ENCODE measurements at regions not wholly inside any gene's neighbourhood (a gene's known extent, or its start where the extent isn't known, plus 50 kb on each side); places are given as distances from the start of the nearest gene placed in this dataset.

DNA sequence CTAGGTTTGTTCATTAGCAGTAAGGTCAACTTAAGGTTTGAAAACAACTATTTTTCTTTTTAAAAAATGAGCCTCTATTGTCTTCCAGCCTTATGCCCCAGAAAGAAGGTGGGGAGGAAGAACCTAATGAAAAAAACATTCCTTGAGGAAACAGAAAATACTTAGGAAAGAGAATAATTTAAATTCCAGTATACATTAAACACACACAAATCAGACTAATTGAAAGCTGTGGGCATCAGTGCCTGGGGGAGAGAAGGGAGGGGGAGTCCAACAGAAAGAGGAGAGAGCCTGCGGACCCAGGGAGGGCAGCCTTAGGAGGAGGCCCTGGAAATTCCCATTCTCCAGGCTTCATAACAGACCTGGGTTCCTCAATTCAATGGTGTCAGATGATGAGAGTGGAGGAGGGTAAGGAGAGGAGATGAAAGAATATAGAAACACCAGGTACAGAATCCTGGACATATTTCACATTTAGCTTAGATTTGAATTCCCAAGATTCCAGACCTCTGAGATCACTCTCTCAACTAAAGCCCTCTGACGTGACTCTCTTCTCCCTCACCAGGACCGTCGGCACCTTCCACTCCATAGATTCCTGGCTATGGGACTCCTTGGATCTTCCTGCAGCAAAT lies 320.5 kb upstream of the UMPS start:
- no peak for DNase-seq

DNA sequence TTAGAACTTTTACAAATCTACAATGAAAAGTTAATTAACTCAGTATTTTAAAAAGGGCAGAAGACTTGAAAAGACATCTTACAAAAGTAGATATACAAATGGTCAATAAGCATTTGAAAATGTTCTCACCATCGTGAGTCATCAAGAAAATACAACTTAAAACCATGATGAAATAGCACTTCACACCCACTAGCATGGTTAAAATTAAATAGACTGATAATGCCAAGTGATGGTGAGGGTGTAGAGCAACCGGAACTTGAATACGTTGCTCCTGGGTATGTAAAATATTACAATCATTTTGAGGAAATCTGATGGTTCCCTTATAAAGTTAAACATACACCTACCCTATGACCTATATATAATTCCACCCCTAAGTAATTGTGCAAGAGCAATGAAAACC lies 319.8 kb upstream of the UMPS start:
- DNase-seq = no peak

DNA sequence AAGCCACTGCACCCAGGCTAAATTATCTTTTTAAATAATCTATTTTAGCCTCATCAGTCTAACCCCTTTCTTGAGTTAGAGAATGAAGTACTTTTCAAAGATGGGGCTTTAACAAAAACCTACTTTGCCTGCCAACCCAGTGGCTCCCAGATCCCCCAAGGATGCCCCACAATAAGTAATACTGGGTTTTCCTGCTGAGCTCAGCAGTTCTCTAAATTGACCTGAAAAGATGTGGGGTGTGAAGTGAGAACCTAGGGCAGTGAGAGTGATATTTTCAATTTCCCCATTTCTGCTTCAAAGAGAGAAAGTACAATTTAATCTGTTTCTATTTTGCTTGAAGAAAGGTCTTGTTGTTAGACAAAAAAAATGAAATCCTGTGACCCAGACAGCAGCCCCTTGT lies 318.5 kb upstream of the UMPS start:
- DNase-seq = no peak

DNA sequence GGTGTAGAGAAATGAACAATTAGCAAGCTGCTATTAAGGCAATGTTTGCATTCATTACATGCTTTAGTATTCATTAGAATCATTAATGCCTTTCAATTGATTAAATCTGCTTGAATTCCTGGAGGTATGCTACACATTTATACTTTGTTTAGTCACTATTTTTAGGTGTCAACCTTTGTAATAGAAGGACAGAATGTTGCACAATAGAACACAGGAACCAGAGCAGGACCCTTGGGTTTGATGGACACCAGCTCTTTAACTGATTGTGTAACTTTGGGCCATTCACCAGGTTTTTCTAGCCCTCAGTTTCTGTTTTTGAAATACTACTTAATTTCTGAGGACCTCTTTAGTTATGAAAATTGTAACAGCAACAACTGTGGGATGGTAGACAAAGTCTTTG lies 317.6 kb upstream of the UMPS start:
- DNase-seq = no peak

DNA sequence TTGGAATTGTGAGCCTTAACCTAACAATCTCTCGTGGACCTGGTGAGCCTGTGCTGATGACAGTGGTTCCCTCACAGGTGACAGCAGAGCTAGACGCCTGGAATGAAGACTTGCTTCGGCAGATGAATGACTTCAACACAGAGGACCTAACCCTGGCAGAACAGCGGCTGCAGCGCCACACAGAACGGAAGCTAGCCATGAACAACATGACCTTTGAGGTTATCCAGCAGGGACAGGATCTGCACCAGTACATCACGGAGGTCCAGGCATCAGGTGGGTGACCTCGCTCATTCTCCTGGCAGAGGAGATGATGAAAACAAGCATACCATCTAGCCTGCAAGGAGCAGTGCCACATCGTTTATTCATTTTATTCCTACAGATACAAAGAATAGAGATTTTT lies 316.9 kb upstream of the UMPS start:
- no peak for DNase-seq

DNA sequence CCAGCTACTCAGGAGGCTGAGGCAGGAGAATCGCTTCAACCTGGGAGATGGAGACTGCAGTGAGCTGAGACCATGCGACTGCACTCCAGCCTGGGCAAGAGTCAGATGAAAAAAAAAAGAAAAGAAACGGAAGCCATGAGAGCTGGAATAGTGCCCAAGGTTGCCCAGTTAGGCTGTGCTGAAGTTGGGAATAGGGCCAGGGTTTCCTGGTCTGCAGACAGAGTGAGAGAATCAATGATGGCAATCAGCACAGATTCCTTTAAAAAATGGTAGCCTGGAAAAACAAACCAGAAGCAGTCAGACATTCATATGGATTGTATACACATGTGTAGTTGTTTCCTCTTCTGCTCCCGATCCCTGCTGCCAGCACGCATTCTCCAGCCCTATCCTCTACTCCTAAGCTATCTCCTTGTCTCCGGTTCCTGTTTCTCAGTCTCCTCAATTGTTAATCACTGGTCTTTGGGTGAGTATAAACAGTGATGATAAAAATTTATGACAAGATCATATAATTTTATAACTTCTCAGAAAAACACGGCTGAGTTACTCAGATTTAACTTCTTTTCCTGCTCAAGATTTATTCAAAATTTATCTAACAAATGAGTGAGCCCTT lies 316.2 kb upstream of the UMPS start:
- no peak for DNase-seq

DNA sequence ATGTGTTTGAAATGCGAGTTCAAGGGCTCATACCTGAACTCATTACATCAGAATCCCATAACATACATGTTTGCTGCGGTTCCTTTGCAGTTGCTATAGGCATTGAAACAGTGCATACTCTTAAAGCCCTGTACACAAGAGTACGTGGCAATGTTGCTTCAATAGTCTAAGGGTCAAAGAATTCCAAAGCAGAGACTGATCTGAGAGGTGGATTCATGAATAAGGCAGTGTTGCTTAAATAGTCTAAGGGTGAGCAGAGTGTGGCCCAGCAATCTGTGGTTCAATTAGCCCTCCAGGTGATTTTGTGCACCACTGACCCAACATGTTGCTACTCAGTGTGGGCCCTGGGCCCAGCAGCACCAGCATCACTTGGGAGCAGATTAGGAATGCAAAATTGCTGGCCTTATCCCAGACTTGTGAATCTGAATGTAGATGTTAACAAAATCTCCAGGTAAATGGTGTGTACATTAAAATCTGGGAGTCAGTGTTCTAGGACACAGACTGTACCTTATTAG lies 314.7 kb upstream of the UMPS start:
- DNase-seq = no peak

DNA sequence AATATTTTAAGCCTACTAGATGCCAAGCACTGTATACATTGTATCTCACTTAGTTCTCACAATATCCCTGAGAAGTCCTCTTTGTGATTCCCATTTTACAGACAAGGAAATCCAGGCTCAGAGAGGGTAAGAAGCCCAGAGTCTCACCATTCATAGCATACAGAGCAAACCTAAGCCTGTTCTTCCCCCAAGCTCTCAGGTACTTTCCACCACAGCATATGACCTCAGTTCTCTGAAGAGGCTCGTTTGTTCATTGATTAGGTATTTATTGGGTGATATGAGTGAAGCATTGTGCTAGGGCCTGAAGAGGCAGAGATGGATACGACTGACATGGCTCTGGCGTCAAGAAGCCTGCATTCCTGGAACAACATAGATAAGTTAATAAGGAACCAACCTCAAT lies 310.9 kb upstream of the UMPS start:
- DNase-seq = no peak

DNA sequence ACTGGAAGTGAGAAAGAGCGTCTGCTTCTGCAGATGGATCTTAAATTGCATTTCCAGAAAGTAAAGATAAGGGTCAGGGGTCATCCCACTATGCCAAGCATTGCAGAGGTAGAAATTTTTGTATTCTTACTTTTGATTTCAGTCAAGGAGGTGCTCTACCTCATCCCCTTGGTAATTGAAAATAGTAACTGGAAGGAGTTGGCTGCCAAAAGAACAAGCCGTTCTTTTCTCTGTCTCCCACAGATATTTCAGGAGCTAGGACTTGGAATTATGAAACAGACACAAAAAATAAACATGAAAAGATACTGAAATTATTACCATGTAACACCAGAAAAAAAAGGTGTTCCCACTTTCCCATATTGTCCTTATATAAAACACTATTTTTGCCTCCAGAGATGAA lies 309.9 kb upstream of the UMPS start:
- no peak for DNase-seq

DNA sequence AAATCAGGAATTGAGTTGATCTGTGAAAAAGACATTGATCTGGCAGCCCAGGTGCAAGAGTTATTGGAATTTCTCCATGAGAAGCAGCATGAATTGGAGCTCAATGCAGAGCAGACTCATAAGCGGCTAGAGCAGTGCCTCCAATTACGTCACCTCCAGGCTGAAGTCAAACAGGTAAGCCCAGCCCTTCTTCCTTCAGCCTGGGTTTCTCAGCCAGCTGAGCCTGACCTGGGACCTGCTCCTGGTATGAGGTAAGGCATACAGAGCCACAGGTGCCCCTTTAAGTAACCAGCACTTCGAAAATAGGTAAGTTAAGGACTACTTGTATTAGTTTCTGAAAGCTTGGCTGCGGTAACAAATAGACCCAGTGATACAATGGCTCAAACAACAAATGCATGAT lies 307.4 kb upstream of the UMPS start:
- no peak for DNase-seq

DNA sequence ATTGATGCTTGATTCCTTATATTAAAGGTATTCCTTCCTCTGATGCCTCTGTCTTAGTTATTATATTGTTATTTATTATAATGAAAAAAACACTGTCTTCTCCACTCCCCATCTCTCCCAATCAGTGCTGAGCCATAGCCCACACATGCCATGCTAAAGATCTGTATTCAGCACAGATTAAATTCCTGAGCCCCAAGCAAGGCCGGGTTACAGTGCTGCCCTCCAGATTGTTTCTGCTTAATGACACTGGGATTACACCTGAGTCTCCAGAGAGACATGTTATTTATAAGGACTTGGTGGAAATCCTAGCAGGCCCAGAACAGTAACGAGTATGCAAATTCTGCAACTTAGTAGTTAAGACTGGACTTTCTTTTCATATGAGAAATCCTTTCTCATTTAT lies 305.9 kb upstream of the UMPS start:
- no peak for DNase-seq

DNA sequence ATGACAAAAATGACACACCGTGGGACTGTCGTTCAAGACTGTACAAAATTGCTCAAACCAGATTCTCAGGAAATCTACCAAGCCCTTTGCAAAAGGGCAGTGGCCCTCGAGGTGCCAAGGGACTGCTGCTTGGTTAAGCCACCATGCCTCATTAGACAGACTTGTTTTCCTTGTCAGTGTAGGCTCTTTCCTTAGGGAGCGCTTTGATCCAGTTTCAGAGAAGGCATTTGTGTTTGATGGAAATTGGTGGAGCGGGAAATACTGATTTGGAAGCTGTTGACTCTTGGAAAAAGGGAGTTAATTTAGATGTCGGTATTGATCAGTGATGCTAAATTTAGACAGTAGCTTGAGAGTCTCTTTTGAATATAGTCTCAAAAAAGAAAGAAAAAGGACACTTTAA lies 304.3 kb upstream of the UMPS start:
- DNase-seq = no peak

DNA sequence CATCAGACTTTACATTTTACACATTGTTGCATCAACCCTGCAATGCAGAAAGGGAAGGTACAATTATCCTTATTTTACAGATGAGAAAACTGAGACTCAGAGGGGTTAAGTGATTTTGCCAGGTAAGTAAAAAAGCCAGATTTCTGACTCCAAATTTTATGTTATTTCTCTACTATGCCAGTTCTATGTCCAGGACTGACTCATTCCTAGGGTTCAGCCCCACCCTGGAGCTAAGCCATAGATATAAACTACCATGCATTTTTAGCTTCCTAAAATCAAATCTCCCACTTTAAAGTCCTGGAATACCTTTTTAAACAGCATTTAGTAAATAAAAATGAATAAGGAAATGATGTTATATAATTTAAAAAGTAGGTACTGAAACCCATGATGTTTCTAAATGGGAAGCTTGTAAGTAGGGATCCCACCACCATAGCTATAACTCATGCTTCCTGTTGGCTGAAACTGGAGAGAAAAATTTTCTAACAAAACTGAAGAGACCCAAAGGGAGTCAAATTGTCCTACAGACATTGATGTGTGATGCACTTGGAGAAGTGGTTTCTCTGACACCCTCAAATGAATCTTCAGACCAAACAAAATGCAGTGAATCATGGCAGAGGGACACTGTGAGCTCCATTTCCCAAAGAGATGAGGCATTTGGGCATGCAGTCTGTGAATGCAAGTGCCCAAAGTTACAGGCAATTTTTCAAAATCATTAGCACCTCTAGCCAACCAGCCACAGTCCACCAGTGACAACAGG lies 301.7 kb upstream of the UMPS start:
- no peak for DNase-seq

DNA sequence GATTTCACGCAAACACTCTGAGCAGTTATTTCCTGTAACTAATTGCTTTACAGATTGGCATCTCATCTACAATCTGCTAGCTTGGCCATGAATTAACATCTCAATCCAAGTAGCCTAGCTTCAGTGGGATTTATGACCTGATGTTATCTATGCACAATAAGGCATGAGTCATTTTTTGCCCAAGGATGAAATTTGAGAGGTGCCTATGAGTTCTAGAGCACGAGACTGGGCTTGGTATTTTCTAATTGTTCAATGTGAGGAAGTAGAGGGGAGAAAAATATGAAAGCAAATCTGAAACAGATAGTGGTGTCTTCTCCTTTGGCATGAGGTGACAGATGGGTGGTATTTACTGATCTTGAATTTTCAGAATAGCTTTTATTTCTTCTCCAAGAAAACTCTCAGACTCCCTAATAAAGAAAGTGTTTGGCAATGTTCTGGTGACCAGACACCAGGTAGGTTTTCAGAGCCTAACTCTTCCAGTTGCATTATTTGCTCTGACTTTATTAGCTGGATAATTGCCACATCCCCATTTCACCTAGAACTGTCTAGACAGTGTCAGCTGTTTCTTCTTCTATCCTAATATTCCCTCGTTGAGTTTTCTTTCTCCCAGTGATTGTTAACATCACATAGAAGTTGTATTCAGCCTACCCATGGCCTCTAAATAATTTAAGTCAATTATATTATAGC lies 301.0 kb upstream of the UMPS start:
- DNase-seq = no peak

DNA sequence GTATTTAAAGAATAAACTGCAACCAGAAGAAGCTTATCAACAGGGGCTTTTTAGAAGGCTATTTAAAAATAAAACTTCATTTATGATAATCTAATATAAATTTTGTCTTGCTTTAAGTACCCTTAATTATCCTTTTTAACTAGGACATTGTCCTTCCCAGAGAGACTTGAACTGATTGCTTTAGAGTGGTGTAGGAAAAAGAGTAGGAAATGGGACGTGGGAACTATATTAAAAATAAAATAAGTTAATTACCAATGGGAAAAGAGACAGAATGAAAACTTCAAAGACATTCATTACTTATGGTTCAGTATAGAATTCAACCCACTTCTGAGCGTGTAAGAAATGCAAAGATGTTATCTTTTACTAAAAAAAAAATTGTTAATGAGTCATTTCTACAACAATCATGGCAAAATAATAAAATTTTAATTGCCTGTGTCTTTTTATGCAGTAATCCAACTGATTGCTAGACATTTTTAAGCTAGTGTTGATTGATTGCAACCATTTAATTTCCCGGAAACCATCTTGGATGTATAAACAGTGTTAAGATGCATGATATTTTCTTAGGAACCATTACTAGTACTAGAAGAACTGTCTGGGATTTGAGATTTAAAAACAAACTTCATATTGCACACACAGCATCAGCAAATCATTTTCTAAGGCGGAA lies 298.8 kb upstream of the UMPS start:
- DNase-seq = peak; percentile 28

DNA sequence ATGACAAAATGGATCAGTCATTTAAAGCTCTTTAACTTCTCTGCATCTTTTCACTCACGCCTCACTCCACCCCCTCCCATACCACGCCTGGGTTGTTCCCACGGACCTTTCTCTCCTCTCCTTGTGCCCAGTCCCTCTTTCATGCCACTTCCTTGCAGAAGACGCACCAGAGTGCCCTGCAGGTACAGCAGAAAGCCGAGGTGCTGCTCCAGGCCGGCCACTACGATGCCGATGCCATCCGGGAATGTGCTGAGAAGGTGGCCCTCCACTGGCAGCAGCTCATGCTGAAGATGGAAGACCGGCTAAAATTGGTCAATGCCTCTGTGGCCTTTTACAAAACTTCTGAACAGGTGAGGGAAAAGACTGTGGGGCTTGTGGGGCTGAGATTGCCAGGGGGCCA lies 296.1 kb upstream of the UMPS start:
- no peak for DNase-seq

DNA sequence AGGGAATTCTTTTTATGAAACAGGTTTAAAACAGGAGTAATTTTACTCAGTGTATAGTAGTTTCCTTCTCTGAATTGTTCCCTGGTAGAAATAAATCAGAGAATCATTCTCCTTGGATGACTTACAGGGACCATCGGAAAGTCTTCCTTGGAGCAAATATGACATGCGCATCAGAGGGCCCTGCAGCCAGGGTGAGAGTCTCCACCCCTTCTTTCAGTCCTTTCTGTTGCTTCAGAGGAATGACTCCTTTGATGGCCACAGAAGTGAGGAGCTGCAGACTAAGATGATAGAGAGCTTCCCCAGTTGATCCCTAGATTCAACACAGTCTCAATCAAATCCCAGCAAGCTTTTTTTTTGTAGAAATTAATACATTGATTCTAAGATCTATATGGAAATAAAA lies 294.8 kb upstream of the UMPS start:
- DNase-seq = no peak

DNA sequence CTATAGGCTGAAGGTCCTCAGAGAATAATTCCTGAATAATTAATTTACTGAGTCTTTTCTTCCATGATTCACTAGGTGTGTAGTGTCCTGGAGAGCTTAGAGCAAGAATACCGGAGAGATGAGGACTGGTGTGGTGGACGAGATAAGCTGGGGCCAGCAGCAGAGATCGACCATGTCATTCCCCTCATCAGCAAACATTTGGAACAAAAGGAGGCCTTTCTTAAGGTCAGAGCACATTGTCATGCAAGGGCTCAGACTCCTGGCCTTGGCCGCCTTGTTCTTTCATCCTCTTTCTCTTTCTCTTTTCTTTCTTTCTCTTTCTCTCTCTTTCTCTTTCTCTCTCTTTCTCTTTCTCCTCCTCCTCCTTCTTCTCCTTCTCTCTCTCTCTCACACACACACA lies 291.4 kb upstream of the UMPS start:
- no peak for DNase-seq

DNA sequence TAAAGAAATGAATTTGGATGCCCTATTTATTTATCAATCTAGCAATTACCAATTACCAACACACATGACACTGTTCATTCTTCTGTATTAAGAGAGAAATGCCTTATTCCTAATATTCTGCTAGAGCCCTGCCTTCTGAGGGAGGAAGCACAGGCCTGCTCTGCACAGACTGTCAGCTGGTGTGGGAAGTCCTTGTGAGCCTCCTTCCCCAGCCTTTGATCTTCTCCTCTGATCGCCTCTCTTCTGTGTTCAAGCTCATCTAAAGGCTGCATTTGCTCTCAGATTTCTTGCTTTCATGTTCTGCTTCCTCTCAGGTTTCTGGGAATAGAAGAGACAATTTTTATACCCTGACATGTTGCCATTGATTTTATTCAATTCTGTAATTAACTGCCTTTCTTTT lies 290.6 kb upstream of the UMPS start:
- no peak for DNase-seq

DNA sequence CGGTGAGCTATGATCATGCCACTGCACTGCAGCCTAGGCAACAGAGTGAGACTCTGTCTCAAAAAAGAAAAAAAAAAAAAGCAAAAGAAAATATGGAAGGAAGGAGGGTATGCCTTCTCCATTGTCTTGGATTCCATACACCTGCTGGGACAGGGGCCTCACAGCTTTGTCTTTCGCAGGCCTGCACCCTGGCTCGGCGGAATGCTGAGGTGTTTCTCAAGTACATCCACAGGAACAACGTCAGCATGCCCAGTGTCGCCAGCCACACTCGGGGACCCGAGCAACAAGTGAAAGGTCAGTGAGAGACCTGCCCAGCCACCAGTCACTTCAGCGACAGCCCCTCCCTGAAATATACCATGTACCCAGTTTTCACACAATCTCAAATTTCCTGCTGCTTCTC lies 288.5 kb upstream of the UMPS start:
- DNase-seq = no peak

DNA sequence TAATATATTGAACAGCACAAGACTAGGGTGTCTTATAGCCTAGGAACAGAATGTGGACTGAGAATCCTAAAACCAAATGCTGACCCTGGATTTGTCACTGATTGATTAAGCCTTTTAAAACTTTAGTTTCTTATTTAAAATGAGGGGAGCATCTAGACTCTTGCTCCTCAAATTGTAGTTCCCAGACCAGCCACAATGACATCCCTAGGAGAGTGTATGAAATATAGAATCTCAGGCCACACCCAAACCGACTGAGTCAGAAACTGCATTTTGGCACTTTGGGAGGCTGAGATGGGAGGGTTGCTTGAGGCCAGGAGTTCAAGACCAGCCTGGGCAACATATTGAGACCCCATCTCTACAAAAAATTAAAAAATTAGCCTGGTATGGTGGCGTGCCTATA lies 287.8 kb upstream of the UMPS start:
- DNase-seq = no peak

DNA sequence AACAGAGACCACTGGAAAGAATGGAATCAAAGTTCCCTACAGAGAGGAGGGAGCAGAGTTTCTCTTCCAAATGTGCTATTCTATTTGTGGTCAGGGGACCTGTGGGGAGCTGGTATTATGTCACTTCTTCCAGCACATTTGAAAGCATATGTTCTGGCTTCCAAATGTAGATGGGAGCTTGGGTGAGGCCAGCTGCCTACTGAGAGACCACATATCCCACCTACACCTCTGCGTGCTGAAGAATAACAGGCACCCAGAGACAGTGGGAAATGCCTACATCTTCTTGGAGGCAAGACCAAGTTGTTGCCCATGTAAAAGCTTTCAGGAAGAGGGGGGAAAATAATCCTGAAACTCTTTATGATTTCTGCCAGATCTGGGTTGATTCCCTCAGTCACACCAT lies 286.8 kb upstream of the UMPS start:
- DNase-seq = no peak

DNA sequence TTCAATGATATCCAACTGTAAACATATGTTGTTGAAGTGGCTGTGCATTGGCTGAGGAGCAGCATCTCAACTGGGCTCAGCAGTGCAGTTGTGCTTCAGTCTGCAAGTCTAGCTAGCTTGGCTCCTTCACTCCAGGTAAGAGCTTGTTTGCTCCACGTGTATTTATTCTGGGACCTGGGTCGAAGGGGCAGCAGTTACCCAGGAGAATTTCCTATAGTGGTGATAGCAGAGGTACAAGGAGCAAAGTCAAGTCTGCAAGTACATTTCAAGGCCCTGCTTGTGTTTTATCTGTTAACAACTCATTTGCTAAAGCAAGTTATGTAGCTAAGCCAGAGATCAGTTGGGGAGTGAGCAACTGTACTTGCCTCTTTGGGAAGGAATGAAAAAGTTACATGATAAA lies 286.2 kb upstream of the UMPS start:
- no peak for DNase-seq
